DOHH2 (cell line): ENCODE measurements at regions not wholly inside any gene's neighbourhood (a gene's known extent, or its start where the extent isn't known, plus 50 kb on each side); places are given as distances from the start of the nearest gene placed in this dataset.

Experiments
- H3F3A ChIP-seq: fragments of 200-600 bp; sonication (generic), shearing (Covaris generic); 2 replicates; pipeline ENCODE4 v1.6.0; 2016; ENCODE audit warnings: antibody characterized with exemption, mild to moderate bottlenecking; ENCODE audit not compliant: control insufficient read depth, insufficient read depth
- H3K27ac ChIP-seq: fragments of 200-600 bp; sonication (generic); 2 replicates; pipeline ENCODE4 v1.5.1; 2014; ENCODE audit warnings: low read depth, mild to moderate bottlenecking, low read length, moderate library complexity
- H3K27me3 ChIP-seq: fragments of 200-600 bp; sonication (generic); 2 replicates; pipeline ENCODE4 v1.6.1; 2014; ENCODE audit warnings: mild to moderate bottlenecking, low read length, mixed read lengths; ENCODE audit not compliant: control insufficient read depth
- H3K36me3 ChIP-seq: fragments of 200-600 bp; sonication (generic); 2 replicates; pipeline ENCODE4 v1.6.1; 2014; ENCODE audit warnings: mild to moderate bottlenecking, low read length, moderate library complexity, mixed read lengths; ENCODE audit not compliant: control insufficient read depth
- H3K4me1 ChIP-seq: fragments of 200-600 bp; sonication (generic); 2 replicates; pipeline ENCODE4 v1.6.1; 2014; ENCODE audit warnings: mild to moderate bottlenecking, low read length, mixed read lengths; ENCODE audit not compliant: control insufficient read depth
- H3K4me2 ChIP-seq: fragments of 200-600 bp; sonication (generic); 2 replicates; pipeline ENCODE4 v1.6.0; 2014; ENCODE audit warnings: mild to moderate bottlenecking, low read length, moderate library complexity
- H3K4me3 ChIP-seq: fragments of 200-600 bp; sonication (generic); 2 replicates; pipeline ENCODE4 v1.5.1; 2014; ENCODE audit warnings: mild to moderate bottlenecking, low read length, mixed read lengths
- H3K79me2 ChIP-seq: fragments of 200-600 bp; sonication (generic); 2 replicates; pipeline ENCODE4 v1.6.1; 2014; ENCODE audit warnings: mild to moderate bottlenecking, low read length, mixed read lengths; ENCODE audit not compliant: control insufficient read depth
- H3K9me2 ChIP-seq: fragments of 200-600 bp; sonication (generic); replicated peaks from 2 replicates; pipeline ENCODE4 v1.6.1; 2014; ENCODE audit warnings: mild to moderate bottlenecking, low read length, mixed read lengths; ENCODE audit not compliant: control insufficient read depth
- H3K9me3 ChIP-seq: fragments of 200-600 bp; sonication (generic); 2 replicates; pipeline ENCODE4 v1.6.1; 2014; ENCODE audit warnings: antibody characterized with exemption, low read length, mixed read lengths; ENCODE audit not compliant: control insufficient read depth, insufficient read depth
- H4K20me1 ChIP-seq: fragments of 200-600 bp; sonication (generic); 2 replicates; pipeline ENCODE4 v1.6.0; 2014; ENCODE audit warnings: low read depth, mild to moderate bottlenecking, antibody characterized with exemption, low read length, moderate library complexity; ENCODE audit not compliant: control insufficient read depth, insufficient read depth
- CTCF ChIP-seq: fragments of 200-600 bp; sonication (generic); IDR thresholded peaks from one replicate; pipeline ENCODE4 v1.5.1; 2014; ENCODE audit warnings: antibody characterized with exemption, mild to moderate bottlenecking, low read depth, low read length; ENCODE audit not compliant: poor library complexity, severe bottlenecking
- EZH2phosphoT487 ChIP-seq: fragments of 200-600 bp; sonication (generic); IDR thresholded peaks from 2 replicates; pipeline ENCODE4 v1.6.1; 2017; ENCODE audit warnings: borderline replicate concordance, mild to moderate bottlenecking, antibody characterized with exemption, low read length, moderate library complexity, mixed read lengths

DNA sequence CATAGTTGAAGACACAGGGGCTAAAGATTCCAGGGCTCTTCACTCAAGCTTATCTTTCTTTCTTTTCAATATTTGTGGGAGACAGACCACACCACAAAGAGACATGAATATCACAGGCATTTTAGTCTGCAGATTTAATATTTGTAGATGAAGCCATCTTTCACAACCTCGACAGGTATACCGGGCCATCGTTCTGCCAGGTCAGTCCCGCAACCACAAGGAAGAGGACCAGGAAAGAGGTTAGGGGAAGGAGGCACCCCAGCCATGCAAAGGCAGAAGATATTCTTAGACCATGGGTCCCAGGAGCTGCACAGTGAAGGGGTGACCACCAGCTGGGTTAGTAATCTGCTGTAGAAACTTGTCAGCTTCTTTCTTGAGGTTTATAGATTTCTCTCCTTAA lies 66.8 kb upstream of the UCN3 start:
- H3K4me2 ChIP-seq, result no peak overlapping the region

GRCh38 chr10:5299950-5300349 lies 64.8 kb upstream of the UCN3 start:
- Histone ChIP-seq H3K36me3 (no peaks in the 10 kb centered on the region), H3K79me2 (no peaks in the 10 kb centered on the region), H3K27me3 (no peaks in the 10 kb centered on the region), H3F3A (no peaks in the 10 kb centered on the region), H3K9me3 (no peaks in the 10 kb centered on the region), H3K4me3 (no peak overlapping the region), H3K4me2 (no peak overlapping the region), H3K4me1 (no peaks in the 10 kb centered on the region), H3K27ac (no peak overlapping the region), H3K9me2 (no peaks in the 10 kb centered on the region), H4K20me1 (no peaks in the 10 kb centered on the region)
- TF ChIP-seq EZH2phosphoT487 (no peak), CTCF (no peak)

More for the DNA sequence above, 66.8 kb upstream of the UCN3 start:
- Histone ChIP-seq H3K79me2 (no peaks in the 10 kb centered on the region), H3K36me3 (no peaks in the 10 kb centered on the region), H3K4me1 (no peaks in the 10 kb centered on the region), H3K4me3 (no peak overlapping the region), H3K9me3 (no peaks in the 10 kb centered on the region), H3K27me3 (no peaks in the 10 kb centered on the region), H4K20me1 (no peaks in the 10 kb centered on the region), H3K9me2 (no peaks in the 10 kb centered on the region), H3F3A (no peaks in the 10 kb centered on the region), H3K27ac (no peak overlapping the region)
- TF ChIP-seq EZH2phosphoT487 (no peak), CTCF (no peak)

GRCh38 chr10:5303504-5303903 lies 61.3 kb upstream of the UCN3 start:
- Histone ChIP-seq H3K27me3 (no peaks in the 10 kb centered on the region), H3K4me1 (no peaks in the 10 kb centered on the region), H3F3A (no peaks in the 10 kb centered on the region), H3K27ac (no peak overlapping the region), H3K36me3 (no peaks in the 10 kb centered on the region), H3K4me2 (no peak overlapping the region), H3K4me3 (no peak overlapping the region), H4K20me1 (no peaks in the 10 kb centered on the region), H3K79me2 (no peaks in the 10 kb centered on the region), H3K9me2 (no peaks in the 10 kb centered on the region), H3K9me3 (no peaks in the 10 kb centered on the region)
- no peak for TF ChIP-seq CTCF
- no peak for TF ChIP-seq EZH2phosphoT487

DNA sequence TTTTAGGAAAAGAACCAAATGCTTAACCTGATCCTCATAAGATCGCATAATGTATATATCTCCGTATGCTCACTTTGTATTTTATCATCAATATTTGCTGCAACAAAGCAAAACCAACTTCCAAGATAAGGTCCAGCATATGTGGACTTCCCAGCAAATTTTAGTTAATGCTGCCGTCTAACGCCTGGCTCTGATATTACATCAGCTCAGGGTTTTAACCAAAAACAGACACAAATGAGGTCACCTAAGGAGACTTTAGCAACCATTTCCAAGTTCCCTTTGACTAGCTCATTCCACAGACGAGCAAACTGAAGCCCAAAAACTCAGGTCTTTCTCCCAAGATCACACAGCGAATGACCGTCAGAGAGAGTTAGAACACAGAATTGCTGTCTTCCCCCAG lies 59.4 kb upstream of the UCN3 start:
- no peaks in the 10 kb centered on the region for H3K9me3 ChIP-seq
- H3K27me3 ChIP-seq, result no peaks in the 10 kb centered on the region
- no peaks in the 10 kb centered on the region for H4K20me1 ChIP-seq
- H3K36me3 ChIP-seq, result no peaks in the 10 kb centered on the region
- TF ChIP-seq EZH2phosphoT487 (no peak), CTCF (no peak)
- H3K4me3 ChIP-seq, result no peak overlapping the region
- H3K4me1 ChIP-seq, result no peaks in the 10 kb centered on the region
- no peak overlapping the region for H3K4me2 ChIP-seq
- H3K9me2 ChIP-seq, result no peaks in the 10 kb centered on the region
- H3K79me2 ChIP-seq, result no peaks in the 10 kb centered on the region
- H3K27ac ChIP-seq, result no peak overlapping the region
- no peaks in the 10 kb centered on the region for H3F3A ChIP-seq
